ENCODE measurements at regions not wholly inside any gene's neighbourhood (a gene's known extent, or its start where the extent isn't known, plus 50 kb on each side); places are given as distances from the start of the nearest gene placed in this dataset.
"Not testable (repeated sequence)": the region's sequence is repeated elsewhere in the genome, so short reads cannot be mapped to it uniquely, and the experiment has no call there.

- no peak for DNase-seq
Measured at GRCh38 chr16:60371591-60371990, 1637.5 kb upstream of the GOT2 start.

- DNase-seq = no peak
Measured at GRCh38 chr16:60367739-60368138, 1633.6 kb upstream of the GOT2 start.

DNA sequence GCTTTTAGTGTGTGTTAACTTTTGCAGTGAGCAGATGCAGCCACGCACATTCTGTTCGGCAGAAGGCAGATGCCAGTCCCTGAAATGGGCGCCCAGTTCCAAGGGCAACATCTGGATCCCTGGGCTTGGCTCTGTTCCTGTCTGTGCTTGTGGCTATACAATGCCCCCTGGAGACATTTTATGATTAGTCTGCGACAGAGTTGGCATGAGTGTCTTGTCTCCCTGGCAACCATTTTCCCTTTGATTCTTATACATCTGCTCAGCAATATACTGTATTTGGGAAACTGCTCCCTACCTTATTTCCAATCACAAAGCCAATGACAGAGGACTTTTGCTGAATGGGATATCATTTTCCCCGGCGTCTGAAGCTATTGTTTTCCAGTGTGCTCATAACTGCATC is 1629.5 kb upstream of the GOT2 start:
- no peak for DNase-seq

- not testable (repeated sequence) for DNase-seq
Measured at GRCh38 chr16:60359866-60360265, 1625.8 kb upstream of the GOT2 start.

DNA sequence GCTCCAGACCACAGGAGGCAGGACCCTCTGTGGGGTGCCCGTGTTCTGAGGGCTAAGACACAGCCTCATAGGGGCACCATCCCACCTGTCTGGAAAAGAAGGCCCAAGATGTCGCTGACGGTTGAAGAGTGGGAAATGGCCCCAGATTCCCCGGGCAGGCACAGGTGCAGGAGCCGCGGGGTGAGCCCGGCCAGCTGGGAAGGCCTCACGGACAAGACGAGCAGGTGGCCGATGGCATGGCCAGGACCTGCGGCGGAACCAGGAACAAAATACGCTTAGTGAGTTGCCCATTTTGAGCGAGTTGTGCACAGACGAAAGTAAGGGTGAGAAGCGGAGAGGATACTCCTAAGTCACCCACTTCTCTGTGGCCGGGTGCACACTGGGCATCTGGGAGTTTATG is 1625.3 kb upstream of the GOT2 start:
- not testable (repeated sequence) for DNase-seq

DNA sequence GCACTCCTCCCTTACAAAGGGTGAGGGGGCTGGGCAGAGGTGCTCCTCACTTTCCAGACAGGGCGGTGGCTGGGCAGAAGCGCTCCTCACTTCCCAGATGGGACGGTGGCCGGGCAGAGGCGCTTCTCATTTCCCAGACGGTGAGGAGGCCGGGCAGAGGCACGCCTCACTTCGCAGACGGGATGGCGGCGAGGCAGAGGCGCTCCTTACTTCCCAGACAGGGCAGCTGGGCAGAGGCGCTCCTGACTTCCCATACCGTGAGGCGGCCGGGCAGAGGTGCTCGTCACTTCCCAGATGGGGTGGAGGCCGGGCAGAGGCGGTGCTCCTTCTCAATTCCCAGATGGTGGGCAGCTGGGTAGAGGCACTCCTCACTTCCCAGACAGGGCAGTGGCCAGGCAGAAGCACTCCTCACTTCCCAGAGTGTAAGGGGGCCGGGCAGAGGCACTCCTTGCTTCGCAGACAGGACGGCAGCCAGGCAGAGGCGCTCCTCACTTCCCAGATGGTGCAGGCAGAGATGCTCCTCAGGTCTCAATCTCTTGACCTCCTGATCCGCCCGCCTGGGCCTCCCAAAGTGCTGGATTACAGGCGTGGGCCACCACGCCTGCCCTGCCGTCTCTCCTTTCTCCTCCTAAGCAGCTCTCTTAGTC is 1623.9 kb upstream of the GOT2 start:
- not testable (repeated sequence) for DNase-seq

DNA sequence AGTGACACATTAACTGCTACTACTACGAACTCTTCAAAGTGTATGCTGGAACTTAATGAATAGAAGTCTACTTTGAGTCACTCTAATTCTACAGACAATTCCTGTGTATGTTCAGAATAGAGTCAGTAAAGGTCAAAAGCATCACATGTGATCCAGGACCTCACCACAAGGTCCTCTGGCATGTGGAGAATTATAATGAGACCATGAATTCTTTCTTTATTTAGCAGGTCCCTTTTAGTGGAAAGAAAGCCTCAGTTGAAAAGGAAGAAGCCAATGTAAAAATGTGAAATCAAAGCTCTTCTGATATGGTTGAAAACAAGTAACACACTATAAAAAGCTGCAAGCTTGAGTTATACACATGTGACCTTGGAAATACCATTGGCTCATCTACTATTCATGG is 1612.1 kb upstream of the GOT2 start:
- DNase-seq = no peak

DNA sequence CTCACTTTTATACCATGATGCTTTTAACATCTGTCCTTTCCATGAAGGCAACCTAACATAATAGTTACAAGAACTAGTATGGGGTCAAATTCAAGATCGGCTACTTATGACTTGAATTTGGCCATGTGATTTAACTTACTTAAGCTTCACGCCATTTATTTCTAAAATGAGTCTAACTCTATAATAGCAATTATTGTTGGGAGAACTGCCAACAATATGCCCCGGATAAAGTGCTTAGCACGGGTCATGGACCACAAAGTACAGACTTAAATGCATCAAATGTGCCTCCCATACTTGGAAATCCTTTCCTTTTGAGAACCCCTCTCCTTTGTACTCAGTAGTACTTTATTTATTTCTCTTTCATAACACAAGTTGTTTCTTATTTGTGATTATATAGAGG is 1603.6 kb upstream of the GOT2 start:
- no peak for DNase-seq

- no peak for DNase-seq
Measured at GRCh38 chr16:60331168-60331567, 1597.1 kb upstream of the GOT2 start.

DNA sequence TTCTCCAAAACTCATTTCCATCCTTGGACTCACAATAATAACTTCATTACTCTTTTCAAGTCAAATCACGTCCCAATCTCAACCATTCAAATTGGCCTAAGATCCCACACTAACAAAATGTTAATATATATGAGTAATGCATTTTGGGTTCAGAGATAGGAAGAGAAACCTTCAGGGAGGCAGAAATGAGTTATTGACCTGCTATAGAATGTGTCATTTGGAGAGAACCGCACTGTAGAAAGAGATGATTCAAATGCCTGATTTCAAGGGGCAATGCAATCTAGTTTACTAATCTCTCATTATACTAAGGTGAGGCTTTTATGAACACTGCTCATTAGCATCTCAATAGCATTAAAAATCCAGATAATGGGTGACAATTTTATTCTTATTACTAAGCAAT is 1595.0 kb upstream of the GOT2 start:
- no peak for DNase-seq

DNA sequence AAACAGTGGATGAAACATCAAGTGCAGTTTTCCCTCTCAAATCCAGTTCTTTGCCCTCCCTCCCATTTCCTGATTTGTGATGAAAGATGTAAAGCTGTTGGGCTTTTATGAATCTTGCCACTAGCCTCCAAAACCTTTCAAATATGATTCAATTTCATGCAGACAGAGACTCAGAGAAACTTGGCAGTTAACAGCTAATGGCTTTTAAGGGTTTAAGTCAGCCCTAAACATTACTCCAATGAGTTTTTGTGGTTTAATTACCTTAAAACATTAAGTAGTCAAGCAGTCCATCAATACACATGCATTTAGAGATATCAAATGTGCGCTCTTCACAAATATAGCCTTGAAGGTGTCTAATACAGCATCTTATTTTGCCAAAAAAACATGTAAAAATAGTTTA is 1594.0 kb upstream of the GOT2 start:
- DNase-seq = no peak

- no peak for DNase-seq
Measured at GRCh38 chr16:60318486-60318885, 1584.4 kb upstream of the GOT2 start.

GRCh38 chr16:60310846-60311445 is 1576.8 kb upstream of the GOT2 start:
- DNase-seq = no peak

GRCh38 chr16:60304720-60305119 is 1570.6 kb upstream of the GOT2 start:
- no peak for DNase-seq

- no peak for DNase-seq
Measured at GRCh38 chr16:60304066-60304465, 1570.0 kb upstream of the GOT2 start.

GRCh38 chr16:60302676-60303075 is 1568.6 kb upstream of the GOT2 start:
- DNase-seq = no peak

DNA sequence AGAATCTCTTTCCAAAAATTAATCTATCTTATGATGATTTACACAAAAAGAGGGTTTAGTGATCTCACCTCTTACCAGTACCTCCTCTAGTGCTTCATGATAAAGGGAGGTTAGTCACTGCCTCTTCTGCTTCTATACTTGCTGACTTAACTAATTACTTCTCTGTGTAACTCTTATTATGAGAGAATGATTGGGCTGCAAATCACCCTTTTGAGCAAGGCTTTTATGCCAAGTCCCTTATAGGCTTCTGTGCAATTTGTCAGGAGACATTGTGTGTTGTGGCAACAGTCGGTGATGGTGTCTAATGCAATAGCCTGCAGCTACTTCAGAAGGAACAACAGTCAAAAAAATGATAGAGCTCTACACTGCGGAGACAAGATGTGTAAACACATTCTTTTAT is 1568.1 kb upstream of the GOT2 start:
- no peak for DNase-seq

DNA sequence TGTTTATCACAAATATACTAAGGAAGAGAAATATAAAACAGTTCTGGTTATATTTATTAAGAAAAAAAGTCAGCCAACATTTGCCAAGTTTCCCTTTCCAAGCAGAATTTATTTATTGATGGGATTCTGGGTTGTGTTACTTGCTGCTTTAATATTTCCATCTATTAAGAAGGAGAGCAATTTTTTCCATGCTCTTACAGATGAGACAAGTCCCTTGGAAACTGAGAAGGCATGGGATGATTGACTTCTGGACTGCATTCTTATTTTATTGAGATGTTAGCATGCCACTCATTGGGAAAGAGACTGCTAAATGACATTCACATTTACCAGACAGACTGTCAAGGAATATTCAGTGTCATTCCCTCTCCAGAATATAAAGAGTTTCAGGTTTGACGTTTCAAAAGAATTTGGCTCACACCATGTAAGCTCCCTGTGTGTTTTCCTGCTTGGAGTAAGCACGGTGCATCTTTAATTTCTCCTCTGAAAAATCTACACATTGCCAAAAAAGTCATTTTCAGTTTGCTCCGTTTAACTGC is 1565.2 kb upstream of the GOT2 start:
- no peak for DNase-seq

- no peak for DNase-seq
Measured at GRCh38 chr16:60295451-60295850, 1561.3 kb upstream of the GOT2 start.

- DNase-seq = no peak
Measured at GRCh38 chr16:60285794-60286193, 1551.7 kb upstream of the GOT2 start.

GRCh38 chr16:60279061-60279665 is 1545.0 kb upstream of the GOT2 start:
- DNase-seq = no peak

DNA sequence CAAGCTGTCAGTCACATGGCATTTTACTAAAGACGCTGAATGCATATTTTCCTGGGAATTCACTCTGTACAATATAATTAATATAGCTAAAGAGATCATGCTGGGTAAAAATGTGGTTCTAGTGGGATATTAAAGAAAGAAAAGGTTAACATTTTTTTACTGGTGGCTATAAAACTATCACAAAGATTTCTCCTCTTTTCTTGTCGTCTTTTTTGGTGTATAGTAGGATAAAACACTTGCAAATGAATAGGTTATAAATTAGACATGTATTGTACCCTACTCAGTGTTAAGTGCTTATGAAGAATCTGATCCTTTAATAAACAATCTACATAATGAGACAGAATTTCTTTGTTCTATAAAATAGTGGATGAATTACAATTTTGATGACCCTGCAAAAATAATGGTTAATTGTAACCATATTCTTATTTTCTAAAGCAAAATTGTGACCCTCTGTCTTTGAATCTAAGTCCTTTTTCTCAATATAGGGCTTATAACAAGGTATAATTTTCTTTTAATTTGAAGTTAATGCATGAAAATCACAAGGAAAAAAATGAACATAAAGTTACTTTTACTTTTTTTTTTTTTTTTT is 1540.4 kb upstream of the GOT2 start:
- DNase-seq = no peak

- no peak for DNase-seq
Measured at GRCh38 chr16:60271781-60272180, 1537.7 kb upstream of the GOT2 start.
